ENCODE measurements at regions not wholly inside any gene's neighbourhood (a gene's known extent, or its start where the extent isn't known, plus 50 kb on each side); places are given as distances from the start of the nearest gene placed in this dataset.
"Not testable (repeated sequence)": the region's sequence is repeated elsewhere in the genome, so short reads cannot be mapped to it uniquely, and the experiment has no call there.

- Mint-ChIP-seq H3K4me1 (no peaks in the 10 kb centered on the region), H3K4me3 (no peak overlapping the region), H3K36me3 (no peaks in the 10 kb centered on the region), H3K27ac (no peak overlapping the region), H3K9me3 (peaks cover 18% of the 10 kb centered on the region)
- ATAC-seq (no peak), DNase-seq (ENCODE audit: low spot score in 2 of 2) (no peak)
Measured at GRCh38 chr3:192064959-192065358, 604.0 kb downstream of the PYDC2 start.

- DNase-seq (ENCODE audit: low spot score in 2 of 2); ATAC-seq; H3K36me3 Mint-ChIP-seq; H3K4me3 Mint-ChIP-seq; H3K4me1 Mint-ChIP-seq; H3K27ac Mint-ChIP-seq: not testable (repeated sequence)
- H3K9me3 Mint-ChIP-seq = peaks cover 13% of the 10 kb centered on the region
Measured at GRCh38 chr3:192066253-192066652, 605.3 kb downstream of the PYDC2 start.

DNA sequence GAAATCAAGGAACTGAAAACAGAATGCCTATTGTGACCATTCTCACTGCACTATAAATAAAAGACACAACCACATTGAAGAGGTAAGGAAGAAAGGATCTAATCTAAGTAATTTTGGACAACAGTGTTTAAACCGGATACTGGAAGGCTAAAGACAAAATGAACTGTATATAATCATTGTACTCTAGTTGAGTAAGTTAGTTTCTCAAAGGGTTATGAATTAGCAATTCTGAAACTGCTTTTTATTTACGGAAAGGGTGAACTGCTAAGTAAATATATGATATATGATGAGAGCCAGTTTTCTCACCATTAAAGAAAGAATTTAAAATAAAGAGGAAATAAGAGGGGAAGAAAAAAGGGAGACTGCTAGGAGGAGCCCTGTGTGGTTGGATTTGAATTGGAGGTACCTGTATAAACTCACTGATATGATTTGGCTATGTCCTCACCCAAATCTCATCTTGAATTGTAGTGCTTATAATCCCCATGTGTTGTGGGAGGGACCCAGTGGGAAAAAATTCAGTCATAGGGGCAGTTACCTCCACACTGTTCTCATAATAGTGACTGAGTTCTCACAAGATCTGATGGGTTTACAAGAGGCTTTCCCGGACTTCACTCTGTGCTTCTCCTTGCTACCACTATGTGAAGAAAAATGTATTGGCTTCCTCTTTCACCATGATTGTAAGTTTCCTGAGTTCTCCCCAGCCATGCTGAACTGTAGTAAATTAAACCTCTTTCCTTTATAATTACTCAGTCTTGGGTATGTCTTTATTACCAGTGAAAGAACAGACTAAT is 607.7 kb downstream of the PYDC2 start:
- H3K4me3 Mint-ChIP-seq = no peak overlapping the region
- no peak overlapping the region for H3K27ac Mint-ChIP-seq
- H3K4me1 Mint-ChIP-seq = no peaks in the 10 kb centered on the region
- ATAC-seq (no peak), DNase-seq (ENCODE audit: low spot score in 2 of 2) (no peak)
- peaks cover 19% of the 10 kb centered on the region for H3K9me3 Mint-ChIP-seq
- H3K36me3 Mint-ChIP-seq = no peaks in the 10 kb centered on the region

DNA sequence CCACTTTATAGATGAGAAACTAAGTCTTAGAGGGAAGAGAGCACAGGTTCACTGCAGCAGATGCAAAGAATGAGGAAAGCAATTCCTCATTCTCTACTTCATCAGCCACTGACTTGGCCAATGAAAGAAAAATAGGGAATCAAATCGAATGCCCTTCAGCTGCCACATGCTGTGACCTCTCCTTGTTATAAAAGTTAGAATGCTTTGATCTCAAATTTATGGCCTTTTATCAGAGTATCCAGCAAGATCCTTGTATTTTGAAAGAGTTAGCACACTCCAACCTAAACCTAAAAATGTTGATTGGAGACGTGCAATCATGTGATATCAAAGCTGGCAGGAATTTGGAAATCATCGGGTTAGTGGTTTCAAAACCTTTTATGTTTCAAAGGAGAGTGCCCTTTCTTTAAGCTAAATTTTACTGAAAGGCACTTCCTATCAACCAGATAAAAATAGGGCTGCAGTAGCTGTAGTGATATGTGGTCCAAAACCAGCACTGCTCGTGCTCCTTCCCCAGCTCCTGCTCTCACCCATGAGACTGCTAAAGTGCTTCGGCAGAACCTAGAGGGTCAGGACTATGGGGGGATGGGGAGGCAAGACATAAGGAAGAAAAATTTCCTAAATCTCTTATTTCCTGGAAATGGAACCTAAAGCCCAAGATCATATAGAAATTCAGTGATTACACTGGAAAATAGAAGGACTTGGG is 617.0 kb downstream of the PYDC2 start:
- ATAC-seq = no peak
- peaks cover 30% of the 10 kb centered on the region for H3K9me3 Mint-ChIP-seq
- H3K36me3 Mint-ChIP-seq = no peaks in the 10 kb centered on the region

GRCh38 chr3:192079098-192079497 is 618.1 kb downstream of the PYDC2 start:
- ATAC-seq = no peak
- Mint-ChIP-seq H3K4me3 (no peak overlapping the region), H3K9me3 (peaks cover 19% of the 10 kb centered on the region), H3K27ac (no peak overlapping the region), H3K4me1 (no peaks in the 10 kb centered on the region), H3K36me3 (no peaks in the 10 kb centered on the region)
- no peak for DNase-seq (ENCODE audit: low spot score in 2 of 2)

More for the DNA sequence above, 617.0 kb downstream of the PYDC2 start:
- no peak for DNase-seq (ENCODE audit: low spot score in 2 of 2)
- Mint-ChIP-seq H3K4me3 (no peak overlapping the region), H3K4me1 (no peaks in the 10 kb centered on the region), H3K27ac (no peak overlapping the region)

- Mint-ChIP-seq H3K27ac (no peak overlapping the region), H3K36me3 (no peaks in the 10 kb centered on the region), H3K4me1 (no peaks in the 10 kb centered on the region), H3K9me3 (peaks cover 17% of the 10 kb centered on the region), H3K4me3 (no peak overlapping the region)
- ATAC-seq (no peak), DNase-seq (ENCODE audit: low spot score in 2 of 2) (no peak)
Measured at GRCh38 chr3:192080336-192080735, 619.4 kb downstream of the PYDC2 start.

- ATAC-seq (no peak), DNase-seq (ENCODE audit: low spot score in 2 of 2) (no peak)
- Mint-ChIP-seq H3K4me3 (no peak overlapping the region), H3K27ac (no peak overlapping the region), H3K4me1 (no peaks in the 10 kb centered on the region), H3K9me3 (peaks cover 14% of the 10 kb centered on the region), H3K36me3 (no peaks in the 10 kb centered on the region)
Measured at GRCh38 chr3:192082730-192083660, 622.0 kb downstream of the PYDC2 start.
